HEK293 (cell line): ENCODE measurements at regions not wholly inside any gene's neighbourhood (a gene's known extent, or its start where the extent isn't known, plus 50 kb on each side); places are given as distances from the start of the nearest gene placed in this dataset.

Source experiments
- CTCF ChIA-PET: fragments of 350-600 bp; formaldehyde crosslinking; extraction: SDS; loops from one replicate; lab custom pipeline; 2021; ENCODE audit warnings: antibody characterized with exemption; lab: Yijun Ruan, JAX
- POLR2A ChIA-PET: fragments of 300-600 bp; formaldehyde crosslinking; extraction: SDS; loops from one replicate; lab custom pipeline; 2020; ENCODE audit warnings: antibody characterized with exemption, inconsistent platforms; lab: Yijun Ruan, JAX
- H3K27ac ChIP-seq: fragments of 200-500 bp; sonication (Bioruptor generic); 2 replicates; pipeline ENCODE4 v1.5.1; 2014; ENCODE audit warnings: low read depth, low read length, control low read depth, inconsistent platforms; ENCODE audit errors: extremely low read depth
- H3K36me3 ChIP-seq, 2 experiments: fragments of 200-500 bp in 1 of 2; sonication (Bioruptor generic) in 1 of 2; 1 replicate in 1 of 2; 2 replicates in 1 of 2; pipeline ENCODE4 v1.5.1; 2014 to 2017; ENCODE audit warnings: inconsistent platforms in 2 of 2, low read length in 2 of 2; ENCODE audit not compliant: control insufficient read depth in 2 of 2, insufficient read depth in 1 of 2
- H3K4me1 ChIP-seq: fragments of 200-500 bp; sonication (Bioruptor generic); 2 replicates; pipeline ENCODE4 v1.5.1; 2014; ENCODE audit warnings: mild to moderate bottlenecking, low read length, inconsistent platforms; ENCODE audit not compliant: control insufficient read depth, insufficient read depth
- H3K4me3 ChIP-seq: 2 replicates; pipeline ENCODE4 v1.5.1; 2011; ENCODE audit warnings: low read depth, mild to moderate bottlenecking, control low read depth, low read length, moderate library complexity
- H3K9me3 ChIP-seq: fragments of 200-500 bp; sonication (Bioruptor generic); 2 replicates; pipeline ENCODE4 v1.5.1; 2014; ENCODE audit warnings: low read depth, low read length, inconsistent platforms; ENCODE audit not compliant: control insufficient read depth, insufficient read depth
- GLIS2 ChIP-seq: fragments of 450-650 bp; formaldehyde crosslinking; IDR thresholded peaks from 2 replicates; pipeline ENCODE4 v1.5.1; 2016; ENCODE audit warnings: missing biosample characterization, missing genetic modification characterization
- KLF16 ChIP-seq: fragments of 450-650 bp; formaldehyde crosslinking; IDR thresholded peaks from 2 replicates; pipeline ENCODE4 v1.5.1; 2017; ENCODE audit warnings: missing biosample characterization, missing genetic modification characterization
- REPIN1 ChIP-seq: fragments of 450-650 bp; formaldehyde crosslinking; IDR thresholded peaks from 2 replicates; pipeline ENCODE4 v1.5.1; 2017; ENCODE audit warnings: missing biosample characterization, missing genetic modification characterization, low read depth
- SP3 ChIP-seq: fragments of 450-650 bp; formaldehyde crosslinking; IDR thresholded peaks from 2 replicates; pipeline ENCODE4 v1.5.1; 2016; ENCODE audit warnings: missing biosample characterization, missing genetic modification characterization
- ZBTB20 ChIP-seq: fragments of 450-650 bp; formaldehyde crosslinking; IDR thresholded peaks from 2 replicates; pipeline ENCODE4 v1.5.1; 2016; ENCODE audit warnings: missing biosample characterization, missing genetic modification characterization
- ZBTB48 ChIP-seq: fragments of 450-650 bp; formaldehyde crosslinking; IDR thresholded peaks from 2 replicates; pipeline ENCODE4 v1.5.1; 2016; ENCODE audit warnings: missing biosample characterization, missing genetic modification characterization
- ZBTB7A ChIP-seq: fragments of 450-650 bp; formaldehyde crosslinking; IDR thresholded peaks from 2 replicates; pipeline ENCODE4 v1.5.1; 2016; ENCODE audit warnings: low read depth, missing biosample characterization, missing genetic modification characterization
- ZBTB8A ChIP-seq: fragments of 450-650 bp; formaldehyde crosslinking; IDR thresholded peaks from 2 replicates; pipeline ENCODE4 v1.5.1; 2016; ENCODE audit warnings: missing biosample characterization, missing genetic modification characterization
- ZFP37 ChIP-seq: fragments of 450-650 bp; formaldehyde crosslinking; IDR thresholded peaks from 2 replicates; pipeline ENCODE4 v1.5.1; 2016; ENCODE audit warnings: missing biosample characterization, missing genetic modification characterization
- ZFP69B ChIP-seq: fragments of 450-650 bp; formaldehyde crosslinking; IDR thresholded peaks from 2 replicates; pipeline ENCODE4 v1.5.1; 2016; ENCODE audit warnings: missing biosample characterization, missing genetic modification characterization
- ZNF112 ChIP-seq: fragments of 450-650 bp; formaldehyde crosslinking; IDR thresholded peaks from 2 replicates; pipeline ENCODE4 v1.5.0; 2017; ENCODE audit warnings: missing biosample characterization, missing genetic modification characterization
- ZNF335 ChIP-seq: fragments of 450-650 bp; formaldehyde crosslinking; conservative IDR thresholded peaks from 2 replicates; pipeline ENCODE4 v1.5.1; 2016; ENCODE audit warnings: missing biosample characterization, missing genetic modification characterization
- ZNF433 ChIP-seq: fragments of 450-650 bp; formaldehyde crosslinking; IDR thresholded peaks from 2 replicates; pipeline ENCODE4 v1.5.1; 2016; ENCODE audit warnings: missing biosample characterization, missing genetic modification characterization, low read depth
- ZNF514 ChIP-seq: fragments of 450-650 bp; formaldehyde crosslinking; IDR thresholded peaks from 2 replicates; pipeline ENCODE4 v1.5.1; 2016; ENCODE audit warnings: missing biosample characterization, missing genetic modification characterization
- ZNF529 ChIP-seq: fragments of 450-650 bp; formaldehyde crosslinking; IDR thresholded peaks from 2 replicates; pipeline ENCODE4 v1.5.1; 2017; ENCODE audit warnings: missing genetic modification characterization, missing biosample characterization; ENCODE audit not compliant: insufficient replicate concordance
- ZNF544 ChIP-seq: fragments of 450-650 bp; formaldehyde crosslinking; IDR thresholded peaks from 2 replicates; pipeline ENCODE4 v1.5.0; 2017; ENCODE audit warnings: missing biosample characterization, missing genetic modification characterization
- ZNF561 ChIP-seq: fragments of 450-650 bp; IDR thresholded peaks from 2 replicates; pipeline ENCODE4 v1.5.1; 2018; ENCODE audit warnings: missing biosample characterization, missing genetic modification characterization, borderline replicate concordance
- ZNF621 ChIP-seq: fragments of 450-650 bp; formaldehyde crosslinking; IDR thresholded peaks from 2 replicates; pipeline ENCODE4 v1.5.1; 2017; ENCODE audit warnings: missing biosample characterization, missing genetic modification characterization
- ZNF629 ChIP-seq: fragments of 450-650 bp; formaldehyde crosslinking; IDR thresholded peaks from 2 replicates; pipeline ENCODE4 v1.5.1; 2017; ENCODE audit warnings: missing biosample characterization, missing genetic modification characterization
- ZNF654 ChIP-seq: fragments of 450-650 bp; formaldehyde crosslinking; IDR thresholded peaks from 2 replicates; pipeline ENCODE4 v1.5.1; 2016; ENCODE audit warnings: low read depth, missing biosample characterization, missing genetic modification characterization
- ZNF658 ChIP-seq: fragments of 450-650 bp; formaldehyde crosslinking; IDR thresholded peaks from 2 replicates; pipeline ENCODE4; 2016; ENCODE audit warnings: missing biosample characterization, missing genetic modification characterization
- ZNF791 ChIP-seq: fragments of 450-650 bp; formaldehyde crosslinking; IDR thresholded peaks from 2 replicates; pipeline ENCODE4 v1.5.1; 2016; ENCODE audit warnings: missing biosample characterization, missing genetic modification characterization
- ZSCAN30 ChIP-seq: fragments of 450-650 bp; IDR thresholded peaks from 2 replicates; pipeline ENCODE4 v1.5.1; 2018; ENCODE audit warnings: missing biosample characterization, mild to moderate bottlenecking, missing genetic modification characterization, moderate library complexity
- TF ChIP-seq, protein P1 (sequence below): sonication (generic); formaldehyde crosslinking; IDR thresholded peaks from 2 replicates; pipeline ENCODE4 v1.8.1; 2022; ENCODE audit warnings: mild to moderate bottlenecking, moderate library complexity, missing genetic modification reagents
- TF ChIP-seq, protein P2 (sequence below): fragments of 450-650 bp; formaldehyde crosslinking; optimal IDR thresholded peaks from 2 replicates; pipeline ENCODE3; 2016; ENCODE audit warnings: missing biosample characterization, mild to moderate bottlenecking, missing genetic modification characterization
- TF ChIP-seq, protein P3 (sequence below): fragments of 450-650 bp; formaldehyde crosslinking; IDR thresholded peaks from 2 replicates; pipeline ENCODE4 v1.5.1; 2016; ENCODE audit warnings: missing biosample characterization, missing genetic modification characterization
- TF ChIP-seq, protein P4 (sequence below): fragments of 450-650 bp; formaldehyde crosslinking; IDR thresholded peaks from 2 replicates; pipeline ENCODE4 v1.5.1; 2017; ENCODE audit warnings: missing biosample characterization, missing genetic modification characterization

DNA sequence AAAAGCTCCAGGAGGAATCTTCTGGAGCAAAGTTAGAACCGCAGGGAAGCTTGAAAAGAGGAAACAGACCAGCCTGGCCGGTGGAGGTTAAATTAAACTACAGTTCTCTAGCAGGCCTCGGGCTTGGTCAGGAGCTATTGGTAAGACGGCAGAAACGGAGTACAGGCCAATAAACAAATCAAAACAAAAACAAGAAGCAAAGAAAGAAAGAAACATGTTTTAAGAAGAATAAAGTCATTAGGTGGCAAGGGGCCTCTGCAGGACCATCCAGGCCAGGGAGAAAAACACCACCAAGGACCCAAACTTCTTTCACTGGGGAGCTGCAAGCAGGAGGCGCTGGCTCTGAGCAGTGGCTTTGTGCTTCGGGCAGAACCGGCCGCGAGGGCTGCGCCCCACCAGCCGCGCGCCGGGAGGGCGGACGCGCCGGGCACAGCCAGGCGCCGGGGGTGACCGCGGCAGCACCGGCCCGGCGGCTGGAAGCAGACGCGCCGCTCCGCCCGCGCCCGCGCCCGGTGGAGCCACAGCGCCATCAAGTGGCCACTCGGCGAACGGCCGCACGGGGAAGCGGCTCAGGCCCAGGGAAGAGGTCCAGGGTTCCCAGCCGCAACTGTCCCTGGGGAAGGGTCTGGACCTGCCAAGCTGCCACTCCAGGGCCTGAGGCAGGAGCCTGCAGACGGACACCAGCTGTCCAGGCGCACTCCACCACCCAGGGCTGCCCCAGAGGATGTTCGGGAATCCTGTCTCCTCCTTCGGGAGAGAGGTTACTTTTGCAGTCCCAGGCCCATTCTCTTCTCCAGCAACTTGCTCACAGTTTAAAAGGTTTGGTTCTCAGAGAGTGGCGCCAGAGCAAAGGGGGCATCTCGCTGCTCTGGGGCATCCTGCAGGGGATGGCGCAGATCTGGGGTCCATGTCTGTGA is 419.4 kb downstream of the SOX9 start (continued):
- TF ChIP-seq ZSCAN30 (no peak), ZNF544 (tag by site-specific recombination) (no peak), ZNF791 (no peak), ZNF561 (tag by site-specific recombination) (peak; percentile 30; the same call in 1 of the 2 replicates), KLF16 (tag by site-specific recombination) (0 out of 2 replicates have a peak, but pooled peaks have one; percentile 34), ZNF514 (tag by site-specific recombination) (no peak), ZNF621 (tag by site-specific recombination) (no peak), ZBTB8A (peak; percentile 89), ZNF335 (tag by site-specific recombination) (no peak), ZFP37 (tag by site-specific recombination) (no peak), ZNF433 (tag by site-specific recombination) (no peak), ZBTB20 (tag by site-specific recombination) (peak; percentile 22; the same call in 1 of the 2 replicates), ZNF654 (peak; percentile 45)
- TF ChIP-seq, protein P1, sequence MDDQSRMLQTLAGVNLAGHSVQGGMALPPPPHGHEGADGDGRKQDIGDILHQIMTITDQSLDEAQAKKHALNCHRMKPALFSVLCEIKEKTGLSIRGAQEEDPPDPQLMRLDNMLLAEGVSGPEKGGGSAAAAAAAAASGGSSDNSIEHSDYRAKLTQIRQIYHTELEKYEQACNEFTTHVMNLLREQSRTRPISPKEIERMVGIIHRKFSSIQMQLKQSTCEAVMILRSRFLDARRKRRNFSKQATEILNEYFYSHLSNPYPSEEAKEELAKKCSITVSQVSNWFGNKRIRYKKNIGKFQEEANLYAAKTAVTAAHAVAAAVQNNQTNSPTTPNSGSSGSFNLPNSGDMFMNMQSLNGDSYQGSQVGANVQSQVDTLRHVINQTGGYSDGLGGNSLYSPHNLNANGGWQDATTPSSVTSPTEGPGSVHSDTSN (CRISPR knock-in tag), result peak; percentile 82
- TF ChIP-seq, protein P2, sequence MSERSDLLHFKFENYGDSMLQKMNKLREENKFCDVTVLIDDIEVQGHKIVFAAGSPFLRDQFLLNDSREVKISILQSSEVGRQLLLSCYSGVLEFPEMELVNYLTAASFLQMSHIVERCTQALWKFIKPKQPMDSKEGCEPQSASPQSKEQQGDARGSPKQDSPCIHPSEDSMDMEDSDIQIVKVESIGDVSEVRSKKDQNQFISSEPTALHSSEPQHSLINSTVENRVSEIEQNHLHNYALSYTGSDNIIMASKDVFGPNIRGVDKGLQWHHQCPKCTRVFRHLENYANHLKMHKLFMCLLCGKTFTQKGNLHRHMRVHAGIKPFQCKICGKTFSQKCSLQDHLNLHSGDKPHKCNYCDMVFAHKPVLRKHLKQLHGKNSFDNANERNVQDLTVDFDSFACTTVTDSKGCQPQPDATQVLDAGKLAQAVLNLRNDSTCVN, result peak; percentile 46
- TF ChIP-seq, protein P3, sequence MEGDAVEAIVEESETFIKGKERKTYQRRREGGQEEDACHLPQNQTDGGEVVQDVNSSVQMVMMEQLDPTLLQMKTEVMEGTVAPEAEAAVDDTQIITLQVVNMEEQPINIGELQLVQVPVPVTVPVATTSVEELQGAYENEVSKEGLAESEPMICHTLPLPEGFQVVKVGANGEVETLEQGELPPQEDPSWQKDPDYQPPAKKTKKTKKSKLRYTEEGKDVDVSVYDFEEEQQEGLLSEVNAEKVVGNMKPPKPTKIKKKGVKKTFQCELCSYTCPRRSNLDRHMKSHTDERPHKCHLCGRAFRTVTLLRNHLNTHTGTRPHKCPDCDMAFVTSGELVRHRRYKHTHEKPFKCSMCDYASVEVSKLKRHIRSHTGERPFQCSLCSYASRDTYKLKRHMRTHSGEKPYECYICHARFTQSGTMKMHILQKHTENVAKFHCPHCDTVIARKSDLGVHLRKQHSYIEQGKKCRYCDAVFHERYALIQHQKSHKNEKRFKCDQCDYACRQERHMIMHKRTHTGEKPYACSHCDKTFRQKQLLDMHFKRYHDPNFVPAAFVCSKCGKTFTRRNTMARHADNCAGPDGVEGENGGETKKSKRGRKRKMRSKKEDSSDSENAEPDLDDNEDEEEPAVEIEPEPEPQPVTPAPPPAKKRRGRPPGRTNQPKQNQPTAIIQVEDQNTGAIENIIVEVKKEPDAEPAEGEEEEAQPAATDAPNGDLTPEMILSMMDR, result peak; percentile 88

DNA sequence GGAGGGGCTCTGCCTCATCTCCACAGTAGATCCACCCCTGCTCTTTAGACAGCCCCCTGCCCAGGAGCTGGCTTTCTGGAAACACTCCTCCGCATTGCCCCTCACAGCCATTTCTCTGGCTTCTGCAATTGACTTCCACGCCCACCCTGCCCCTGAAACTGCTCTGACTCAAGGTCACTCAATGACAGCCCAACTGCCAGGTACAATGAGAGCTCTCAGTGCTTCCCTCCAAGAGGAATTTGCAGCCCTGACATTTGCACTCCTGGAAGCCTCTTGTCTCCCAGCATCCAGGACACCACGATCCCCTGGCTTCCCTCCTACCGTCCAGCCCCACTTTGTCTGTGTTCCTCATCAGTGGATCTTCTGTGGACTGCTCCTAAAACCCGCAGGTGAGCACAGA is 421.5 kb downstream of the SOX9 start:
- Histone ChIP-seq H3K9me3 (no peaks in the 10 kb centered on the region), H3K4me1 (peaks cover 4% of the 10 kb centered on the region), H3K27ac (no peak overlapping the region), H3K4me3 (no peak overlapping the region), H3K36me3 (no peaks in the 10 kb centered on the region)
- TF ChIP-seq SP3 (tag by site-specific recombination), result no peak
- TF ChIP-seq ZNF529, result no peak
- no peak for TF ChIP-seq ZNF112 (tag by site-specific recombination)
- no peak for TF ChIP-seq ZNF629 (tag by site-specific recombination)
- no peak for TF ChIP-seq ZBTB48 (tag by site-specific recombination)
- no peak for TF ChIP-seq ZFP69B (tag by site-specific recombination)
- TF ChIP-seq, protein P4, sequence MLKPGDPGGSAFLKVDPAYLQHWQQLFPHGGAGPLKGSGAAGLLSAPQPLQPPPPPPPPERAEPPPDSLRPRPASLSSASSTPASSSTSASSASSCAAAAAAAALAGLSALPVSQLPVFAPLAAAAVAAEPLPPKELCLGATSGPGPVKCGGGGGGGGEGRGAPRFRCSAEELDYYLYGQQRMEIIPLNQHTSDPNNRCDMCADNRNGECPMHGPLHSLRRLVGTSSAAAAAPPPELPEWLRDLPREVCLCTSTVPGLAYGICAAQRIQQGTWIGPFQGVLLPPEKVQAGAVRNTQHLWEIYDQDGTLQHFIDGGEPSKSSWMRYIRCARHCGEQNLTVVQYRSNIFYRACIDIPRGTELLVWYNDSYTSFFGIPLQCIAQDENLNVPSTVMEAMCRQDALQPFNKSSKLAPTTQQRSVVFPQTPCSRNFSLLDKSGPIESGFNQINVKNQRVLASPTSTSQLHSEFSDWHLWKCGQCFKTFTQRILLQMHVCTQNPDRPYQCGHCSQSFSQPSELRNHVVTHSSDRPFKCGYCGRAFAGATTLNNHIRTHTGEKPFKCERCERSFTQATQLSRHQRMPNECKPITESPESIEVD (tag by site-specific recombination), result no peak
- TF ChIP-seq ZNF658 (tag by site-specific recombination), result no peak
- no peak for TF ChIP-seq ZBTB7A (tag by site-specific recombination)
- TF ChIP-seq REPIN1 (tag by site-specific recombination), result no peak
- no peak for TF ChIP-seq GLIS2 (tag by site-specific recombination)
- TF ChIP-seq, protein P1 (CRISPR knock-in tag), result no peak
- ChIA-PET CTCF (interaction anchor here (0.5 to 1.9 kb wide), 4 partner anchors 18 to 1920 kb away, joined by 3 to 9 read pairs (median 4); no protein-coding TSS in a partner anchor), POLR2A (no interaction called here)
